Brain microvascular endothelial cell (primary cell): ENCODE measurements at regions not wholly inside any gene's neighbourhood (a gene's known extent, or its start where the extent isn't known, plus 50 kb on each side); places are given as distances from the start of the nearest gene placed in this dataset.

Source experiments
- DNase-seq: peaks from one replicate; pipeline ENCODE4 v3.0.0-alpha.2; 2020
- H3K27ac ChIP-seq: fragments of 250-450 bp; sonication (Bioruptor Pico); 2 replicates; pipeline ENCODE4 v1.5.1; 2020; ENCODE audit warnings: mild to moderate bottlenecking, moderate library complexity
- H3K27me3 ChIP-seq: fragments of 250-450 bp; sonication (Bioruptor Pico); replicated peaks from 2 replicates; pipeline ENCODE4 v1.5.1; 2020; ENCODE audit warnings: mild to moderate bottlenecking
- H3K36me3 ChIP-seq: fragments of 250-450 bp; sonication (Bioruptor Pico); replicated peaks from 2 replicates; pipeline ENCODE4 v1.5.1; 2020; ENCODE audit warnings: mild to moderate bottlenecking
- H3K4me3 ChIP-seq: 2 replicates; pipeline ENCODE4 v1.5.1; 2011; ENCODE audit warnings: low read depth, mild to moderate bottlenecking, control low read depth, low read length, moderate library complexity
- in situ Hi-C: cut with HindIII; loops from 2 replicates; pipeline ENCODE4 v1.10.0; 2017; ENCODE audit warnings: low sequenced_read_pairs, low pct_ligation_motif_present
- TF ChIP-seq, protein P1 (sequence below): IDR thresholded peaks from 2 replicates; pipeline ENCODE4 v1.5.1; 2011; ENCODE audit warnings: low read depth, mild to moderate bottlenecking, moderate library complexity, low read length, control low read depth, inconsistent platforms; ENCODE audit errors: missing control alignments

DNA sequence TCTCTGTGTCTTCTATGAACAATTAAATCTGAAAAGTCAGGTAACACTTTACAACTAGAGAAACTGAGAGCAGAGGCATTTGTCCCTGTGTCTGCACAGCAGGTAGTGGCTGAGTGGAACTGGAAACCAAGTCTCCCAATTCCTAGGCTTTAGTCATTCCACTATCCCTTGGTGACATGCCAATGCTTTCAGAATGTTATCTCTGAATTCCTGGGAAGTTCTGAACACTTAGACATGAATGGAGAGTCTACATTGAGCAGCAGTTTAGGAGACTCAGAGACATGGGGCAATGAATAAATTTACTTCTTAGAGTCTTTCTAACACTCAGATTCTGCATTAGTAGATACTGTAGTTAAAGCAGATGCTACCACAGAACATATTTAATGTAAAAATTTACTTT lies 94.8 kb upstream of the APC start:
- TF ChIP-seq, protein P1, sequence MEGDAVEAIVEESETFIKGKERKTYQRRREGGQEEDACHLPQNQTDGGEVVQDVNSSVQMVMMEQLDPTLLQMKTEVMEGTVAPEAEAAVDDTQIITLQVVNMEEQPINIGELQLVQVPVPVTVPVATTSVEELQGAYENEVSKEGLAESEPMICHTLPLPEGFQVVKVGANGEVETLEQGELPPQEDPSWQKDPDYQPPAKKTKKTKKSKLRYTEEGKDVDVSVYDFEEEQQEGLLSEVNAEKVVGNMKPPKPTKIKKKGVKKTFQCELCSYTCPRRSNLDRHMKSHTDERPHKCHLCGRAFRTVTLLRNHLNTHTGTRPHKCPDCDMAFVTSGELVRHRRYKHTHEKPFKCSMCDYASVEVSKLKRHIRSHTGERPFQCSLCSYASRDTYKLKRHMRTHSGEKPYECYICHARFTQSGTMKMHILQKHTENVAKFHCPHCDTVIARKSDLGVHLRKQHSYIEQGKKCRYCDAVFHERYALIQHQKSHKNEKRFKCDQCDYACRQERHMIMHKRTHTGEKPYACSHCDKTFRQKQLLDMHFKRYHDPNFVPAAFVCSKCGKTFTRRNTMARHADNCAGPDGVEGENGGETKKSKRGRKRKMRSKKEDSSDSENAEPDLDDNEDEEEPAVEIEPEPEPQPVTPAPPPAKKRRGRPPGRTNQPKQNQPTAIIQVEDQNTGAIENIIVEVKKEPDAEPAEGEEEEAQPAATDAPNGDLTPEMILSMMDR, result no peak
- H3K4me3 ChIP-seq, result no peak overlapping the region
- no peaks in the 10 kb centered on the region for H3K36me3 ChIP-seq
- no peak overlapping the region for H3K27ac ChIP-seq
- no peaks in the 10 kb centered on the region for H3K27me3 ChIP-seq
- in situ Hi-C loops, result no loop called here
- DNase-seq, result no peak

DNA sequence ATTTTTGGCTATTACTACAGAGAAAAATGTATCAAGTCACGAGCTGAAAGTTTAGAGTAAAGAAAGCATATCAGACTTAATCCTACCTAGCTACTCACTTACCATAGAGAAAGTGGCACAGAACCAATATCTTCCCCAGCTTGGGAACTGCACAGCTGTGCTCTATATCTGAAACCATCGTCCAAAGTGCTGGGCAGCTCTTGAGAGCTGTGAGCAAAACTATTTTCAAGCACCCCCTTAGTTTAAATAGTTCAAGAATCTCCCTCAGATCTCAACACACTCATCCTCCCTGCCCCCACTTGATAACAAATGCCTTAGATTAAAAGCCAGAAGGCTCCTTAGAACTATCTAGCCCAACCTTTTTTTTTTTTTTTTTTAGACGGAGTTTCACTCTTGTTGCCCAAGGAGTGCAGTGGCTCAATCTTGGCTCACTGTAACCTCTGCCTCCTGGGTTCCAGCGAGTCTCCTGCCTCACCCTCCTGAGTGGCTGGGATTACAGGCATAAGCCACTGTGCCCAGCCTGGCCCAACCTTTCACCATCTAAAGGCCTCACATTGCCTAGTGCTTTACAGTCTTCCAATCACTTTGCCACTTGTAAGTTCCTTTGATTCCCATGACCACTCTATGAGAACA lies 94.2 kb upstream of the APC start:
- Histone ChIP-seq H3K27ac (no peak overlapping the region), H3K27me3 (no peaks in the 10 kb centered on the region), H3K4me3 (no peak overlapping the region), H3K36me3 (no peaks in the 10 kb centered on the region)
- no peak for DNase-seq
- in situ Hi-C loops, result no loop called here
- TF ChIP-seq, protein P1, result no peak

DNA sequence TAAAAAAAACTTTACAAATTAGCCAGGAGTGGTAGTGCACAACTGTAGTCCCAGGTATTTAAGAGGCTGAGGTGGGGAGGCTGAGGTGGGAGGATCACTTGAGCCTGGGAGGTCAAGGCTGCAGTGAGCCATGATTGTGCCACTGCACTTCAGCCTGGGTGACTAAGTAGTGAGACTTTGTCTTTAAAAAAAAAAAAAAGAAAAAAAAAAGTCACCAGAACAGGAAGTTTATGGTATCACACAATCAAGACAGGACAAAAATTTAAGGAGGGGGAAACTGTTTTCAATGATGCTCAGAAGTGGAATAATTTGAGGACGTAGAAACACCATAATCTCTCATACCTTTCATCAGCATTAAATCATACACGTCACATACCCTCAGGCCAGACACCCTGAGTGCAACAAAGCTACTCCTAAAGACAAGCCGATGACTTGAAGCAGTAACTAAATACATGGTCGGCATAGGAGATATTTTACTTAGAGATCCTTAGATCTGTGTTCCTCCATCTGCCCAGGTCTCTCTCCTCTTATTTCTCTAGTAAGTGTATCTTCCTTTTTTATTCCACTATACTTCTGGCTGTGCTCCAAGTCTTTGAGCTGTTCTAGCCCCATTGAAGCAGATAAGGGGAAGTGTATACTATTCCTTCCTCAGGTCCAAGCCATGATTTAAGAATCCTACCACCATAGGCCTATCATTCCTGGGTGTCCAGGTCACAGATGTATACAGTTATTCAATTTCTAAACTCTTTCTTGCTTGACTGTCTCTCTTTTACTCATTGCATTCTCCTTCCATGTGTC lies 91.3 kb upstream of the APC start:
- Histone ChIP-seq H3K27ac (no peak overlapping the region), H3K36me3 (no peaks in the 10 kb centered on the region), H3K27me3 (no peaks in the 10 kb centered on the region), H3K4me3 (no peak overlapping the region)
- DNase-seq, result no peak
- in situ Hi-C loops, result no loop called here
- TF ChIP-seq, protein P1, result no peak

DNA sequence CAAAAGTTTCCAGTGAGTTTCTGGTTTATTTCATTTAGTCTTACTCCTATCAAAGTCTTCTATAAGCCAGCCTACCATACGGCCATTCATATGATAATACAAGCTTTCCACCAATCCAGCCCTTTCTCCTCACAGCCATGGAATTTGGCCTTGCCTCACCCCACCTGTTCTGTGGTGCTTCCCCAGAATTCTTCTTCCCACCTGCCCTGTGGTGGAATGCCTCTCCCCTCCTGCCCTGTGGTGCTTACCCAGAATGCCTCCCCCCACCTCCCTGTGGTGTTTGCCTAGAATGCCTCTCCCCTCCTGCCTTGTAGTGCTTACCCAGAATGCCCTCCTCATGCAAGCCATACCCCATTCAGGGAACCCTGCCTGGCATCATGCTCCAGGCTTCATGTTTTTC lies 90.3 kb upstream of the APC start:
- TF ChIP-seq, protein P1, result no peak
- Histone ChIP-seq H3K36me3 (no peaks in the 10 kb centered on the region), H3K4me3 (no peak overlapping the region), H3K27ac (no peak overlapping the region), H3K27me3 (no peaks in the 10 kb centered on the region)
- DNase-seq, result no peak
- in situ Hi-C loops, result no loop called here

DNA sequence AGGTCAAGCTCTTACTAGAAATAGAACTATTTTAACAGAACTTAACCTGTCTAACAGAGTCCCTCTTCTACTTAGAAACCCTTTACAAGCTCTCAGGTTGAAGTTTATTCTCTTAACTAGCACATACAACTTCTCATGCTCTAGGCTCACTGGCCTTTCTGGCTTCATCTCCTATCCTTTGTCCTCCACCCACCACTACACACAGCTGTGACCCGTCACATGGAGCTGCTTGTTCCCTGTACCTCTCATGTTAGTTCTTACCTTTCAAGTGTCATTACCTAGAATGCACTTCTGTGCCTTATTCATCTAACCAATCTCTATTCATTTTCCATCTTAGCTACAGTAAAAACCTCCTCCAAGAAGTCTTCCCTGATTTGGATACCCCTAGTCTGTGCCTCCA lies 89.4 kb upstream of the APC start:
- no peaks in the 10 kb centered on the region for H3K27me3 ChIP-seq
- no peak overlapping the region for H3K4me3 ChIP-seq
- in situ Hi-C loops, result no loop called here
- TF ChIP-seq, protein P1, result no peak
- DNase-seq, result no peak
- H3K27ac ChIP-seq, result no peak overlapping the region
- H3K36me3 ChIP-seq, result no peaks in the 10 kb centered on the region
